ENCODE measurements at regions not wholly inside any gene's neighbourhood (a gene's known extent, or its start where the extent isn't known, plus 50 kb on each side); places are given as distances from the start of the nearest gene placed in this dataset.
A peak's percentile ranks its signal among the peaks of the same experiment; 100 is the strongest.

DNA sequence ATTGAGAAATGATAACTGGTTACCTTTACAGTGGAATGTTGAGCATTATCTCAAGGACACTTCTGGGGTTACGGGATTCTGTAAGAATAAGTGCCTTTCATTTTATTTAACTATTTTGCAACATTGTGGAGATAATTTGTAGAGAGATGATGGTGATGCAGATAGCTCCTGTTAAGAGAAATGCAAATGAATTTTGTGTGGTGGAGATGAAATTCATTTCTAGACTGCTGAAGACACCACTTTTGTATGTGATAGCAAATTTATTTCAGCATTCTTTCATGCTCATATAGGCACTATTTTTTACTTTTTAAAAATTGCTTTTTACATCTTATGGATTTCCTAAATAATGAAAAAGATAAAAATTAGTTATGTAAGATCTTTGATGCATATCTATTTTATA lies 463.3 kb upstream of the CBLB start:
- H3K27ac Mint-ChIP-seq (ENCODE audit: low read depth, unreplicated experiment) = no peak overlapping the region
- H3K4me1 Mint-ChIP-seq (ENCODE audit: insufficient read depth, unreplicated experiment) = peaks cover 18% of the 10 kb centered on the region
- H3K27me3 Mint-ChIP-seq (ENCODE audit: insufficient read depth, unreplicated experiment) = no peaks in the 10 kb centered on the region
- intact Hi-C loops (cut with micrococcal nuclease) = no loop called here
- no peak for DNase-seq (ENCODE audit: unreplicated experiment)
- POLR2A ChIA-PET = no interaction called here
- no peaks in the 10 kb centered on the region for H3K9me3 Mint-ChIP-seq (ENCODE audit: unreplicated experiment)
- H3K4me3 Mint-ChIP-seq (ENCODE audit: unreplicated experiment) = no peak overlapping the region
- no peaks in the 10 kb centered on the region for H3K36me3 Mint-ChIP-seq (ENCODE audit: insufficient read depth, unreplicated experiment)
- TF ChIP-seq, protein P1, sequence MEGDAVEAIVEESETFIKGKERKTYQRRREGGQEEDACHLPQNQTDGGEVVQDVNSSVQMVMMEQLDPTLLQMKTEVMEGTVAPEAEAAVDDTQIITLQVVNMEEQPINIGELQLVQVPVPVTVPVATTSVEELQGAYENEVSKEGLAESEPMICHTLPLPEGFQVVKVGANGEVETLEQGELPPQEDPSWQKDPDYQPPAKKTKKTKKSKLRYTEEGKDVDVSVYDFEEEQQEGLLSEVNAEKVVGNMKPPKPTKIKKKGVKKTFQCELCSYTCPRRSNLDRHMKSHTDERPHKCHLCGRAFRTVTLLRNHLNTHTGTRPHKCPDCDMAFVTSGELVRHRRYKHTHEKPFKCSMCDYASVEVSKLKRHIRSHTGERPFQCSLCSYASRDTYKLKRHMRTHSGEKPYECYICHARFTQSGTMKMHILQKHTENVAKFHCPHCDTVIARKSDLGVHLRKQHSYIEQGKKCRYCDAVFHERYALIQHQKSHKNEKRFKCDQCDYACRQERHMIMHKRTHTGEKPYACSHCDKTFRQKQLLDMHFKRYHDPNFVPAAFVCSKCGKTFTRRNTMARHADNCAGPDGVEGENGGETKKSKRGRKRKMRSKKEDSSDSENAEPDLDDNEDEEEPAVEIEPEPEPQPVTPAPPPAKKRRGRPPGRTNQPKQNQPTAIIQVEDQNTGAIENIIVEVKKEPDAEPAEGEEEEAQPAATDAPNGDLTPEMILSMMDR (IDR thresholded peaks at IDR 0.05; ENCODE audit: unreplicated experiment) = no peak
- CTCF ChIA-PET = interaction anchor here (0.6 kb wide), 1 partner anchor 10 kb away, joined by 4 read pairs; no protein-coding TSS in a partner anchor
- no TSS peak for BruUV-seq (replicated peaks)

DNA sequence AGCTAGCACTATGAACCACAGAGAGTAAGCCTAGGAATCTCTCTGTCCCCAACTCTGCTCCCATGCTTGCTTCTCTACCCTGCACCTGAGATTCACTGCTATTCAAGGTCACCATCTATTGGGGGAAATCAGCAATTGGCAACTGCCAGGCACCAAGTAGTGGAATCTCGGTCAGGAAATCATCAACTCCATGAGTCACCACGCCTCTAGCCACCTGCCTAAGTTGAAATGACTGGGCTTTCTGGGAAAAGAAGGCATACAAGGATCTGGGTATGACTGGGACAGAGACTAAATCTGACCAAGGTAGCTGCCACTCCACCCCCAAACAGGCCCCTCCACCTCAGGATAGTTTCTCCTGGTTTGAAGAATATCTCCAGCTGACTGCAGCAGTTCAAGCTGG lies 464.1 kb upstream of the CBLB start:
- POLR2A ChIA-PET = interaction anchor here (1.3 kb wide), 1 partner anchor 230 kb away, joined by 4 read pairs; no protein-coding TSS in a partner anchor
- intact Hi-C loops (cut with micrococcal nuclease) = no loop called here
- TF ChIP-seq, protein P1 (IDR thresholded peaks at IDR 0.05; ENCODE audit: unreplicated experiment) = no peak
- H3K4me3 Mint-ChIP-seq (ENCODE audit: unreplicated experiment) = no peak overlapping the region
- peaks cover 18% of the 10 kb centered on the region for H3K4me1 Mint-ChIP-seq (ENCODE audit: insufficient read depth, unreplicated experiment)
- H3K27ac Mint-ChIP-seq (ENCODE audit: low read depth, unreplicated experiment) = no peak overlapping the region
- BruUV-seq (replicated peaks) = no TSS peak
- DNase-seq (ENCODE audit: unreplicated experiment) = peak; percentile 57
- no peaks in the 10 kb centered on the region for H3K27me3 Mint-ChIP-seq (ENCODE audit: insufficient read depth, unreplicated experiment)
- CTCF ChIA-PET = interaction anchor here (0.6 kb wide), 1 partner anchor 93 kb away, joined by 3 read pairs; no protein-coding TSS in a partner anchor
- H3K9me3 Mint-ChIP-seq (ENCODE audit: unreplicated experiment) = no peaks in the 10 kb centered on the region
- H3K36me3 Mint-ChIP-seq (ENCODE audit: insufficient read depth, unreplicated experiment) = no peaks in the 10 kb centered on the region

- POLR2A ChIA-PET = interaction anchor here (0.6 to 1.3 kb wide), 2 partner anchors 97 to 228 kb away, joined by 4 read pairs; no protein-coding TSS in a partner anchor
- TF ChIP-seq, protein P1 (IDR thresholded peaks at IDR 0.05; ENCODE audit: unreplicated experiment) = no peak
- intact Hi-C loops (cut with micrococcal nuclease) = no loop called here
- BruUV-seq (replicated peaks) = no TSS peak
- Mint-ChIP-seq H3K4me3 (ENCODE audit: unreplicated experiment) (no peak overlapping the region), H3K27me3 (ENCODE audit: insufficient read depth, unreplicated experiment) (no peaks in the 10 kb centered on the region), H3K4me1 (ENCODE audit: insufficient read depth, unreplicated experiment) (peaks cover 18% of the 10 kb centered on the region), H3K36me3 (ENCODE audit: insufficient read depth, unreplicated experiment) (no peaks in the 10 kb centered on the region), H3K9me3 (ENCODE audit: unreplicated experiment) (no peaks in the 10 kb centered on the region), H3K27ac (ENCODE audit: low read depth, unreplicated experiment) (peak overlapping the region; percentile 1)
- CTCF ChIA-PET = no interaction called here
- peak; percentile 13 for DNase-seq (ENCODE audit: unreplicated experiment)
Measured at GRCh38 chr3:106333911-106334618, 465.3 kb upstream of the CBLB start.

DNA sequence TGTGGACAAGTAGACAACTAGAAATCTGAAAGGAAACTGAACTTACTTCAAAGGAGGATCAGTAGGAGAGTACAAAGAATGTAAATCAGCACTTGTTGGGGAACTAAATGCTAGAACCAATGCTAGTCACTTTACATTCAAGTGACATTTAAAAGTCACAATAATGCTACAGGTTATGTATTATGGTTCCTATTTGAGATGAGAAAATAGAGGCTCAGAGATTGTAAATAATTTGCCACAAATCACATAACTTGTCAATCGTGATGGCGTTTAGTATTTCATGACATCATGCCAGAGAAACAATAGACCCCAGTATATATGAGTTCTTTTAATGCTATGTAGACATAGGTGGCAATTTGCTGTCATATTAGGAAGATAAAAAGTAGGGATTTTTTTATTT lies 467.8 kb upstream of the CBLB start:
- H3K4me3 Mint-ChIP-seq (ENCODE audit: unreplicated experiment) = no peak overlapping the region
- CTCF ChIA-PET = interaction anchor here (0.6 kb wide), 1 partner anchor 1773 kb away, joined by 3 read pairs; no protein-coding TSS in a partner anchor
- BruUV-seq (replicated peaks) = no TSS peak
- TF ChIP-seq, protein P1 (IDR thresholded peaks at IDR 0.05; ENCODE audit: unreplicated experiment) = no peak
- POLR2A ChIA-PET = interaction anchor here (1.0 kb wide), 1 partner anchor 9 kb away, joined by 4 read pairs; no protein-coding TSS in a partner anchor
- no peaks in the 10 kb centered on the region for H3K9me3 Mint-ChIP-seq (ENCODE audit: unreplicated experiment)
- H3K27ac Mint-ChIP-seq (ENCODE audit: low read depth, unreplicated experiment) = no peak overlapping the region
- no peaks in the 10 kb centered on the region for H3K36me3 Mint-ChIP-seq (ENCODE audit: insufficient read depth, unreplicated experiment)
- peaks cover 18% of the 10 kb centered on the region for H3K4me1 Mint-ChIP-seq (ENCODE audit: insufficient read depth, unreplicated experiment)
- no peaks in the 10 kb centered on the region for H3K27me3 Mint-ChIP-seq (ENCODE audit: insufficient read depth, unreplicated experiment)
- intact Hi-C loops (cut with micrococcal nuclease) = no loop called here
- no peak for DNase-seq (ENCODE audit: unreplicated experiment)
